Mammary epithelial cell (primary cell): ENCODE measurements at regions not wholly inside any gene's neighbourhood (a gene's known extent, or its start where the extent isn't known, plus 50 kb on each side); places are given as distances from the start of the nearest gene placed in this dataset.

Source experiments
- EZH2 ChIP-seq: IDR thresholded peaks from 2 replicates; pipeline ENCODE4 v1.6.1; 2012; ENCODE audit warnings: low read length, inconsistent platforms, borderline replicate concordance
- TF ChIP-seq, protein P1 (sequence below), 2 donors: IDR thresholded peaks in 1 of 2; conservative IDR thresholded peaks in 1 of 2; 2 replicates each; pipeline ENCODE4 v1.5.1; 2011 to 2012; ENCODE audit warnings: inconsistent platforms in 2 of 2, low read length in 2 of 2, mild to moderate bottlenecking in 2 of 2, control low read depth in 1 of 2, low read depth in 1 of 2; ENCODE audit not compliant: insufficient read depth in 1 of 2; ENCODE audit errors: extremely low read depth in 1 of 2

GRCh38 chr6:97591955-97592354, 308.9 kb upstream of the MMS22L start:
- TF ChIP-seq, protein P1, sequence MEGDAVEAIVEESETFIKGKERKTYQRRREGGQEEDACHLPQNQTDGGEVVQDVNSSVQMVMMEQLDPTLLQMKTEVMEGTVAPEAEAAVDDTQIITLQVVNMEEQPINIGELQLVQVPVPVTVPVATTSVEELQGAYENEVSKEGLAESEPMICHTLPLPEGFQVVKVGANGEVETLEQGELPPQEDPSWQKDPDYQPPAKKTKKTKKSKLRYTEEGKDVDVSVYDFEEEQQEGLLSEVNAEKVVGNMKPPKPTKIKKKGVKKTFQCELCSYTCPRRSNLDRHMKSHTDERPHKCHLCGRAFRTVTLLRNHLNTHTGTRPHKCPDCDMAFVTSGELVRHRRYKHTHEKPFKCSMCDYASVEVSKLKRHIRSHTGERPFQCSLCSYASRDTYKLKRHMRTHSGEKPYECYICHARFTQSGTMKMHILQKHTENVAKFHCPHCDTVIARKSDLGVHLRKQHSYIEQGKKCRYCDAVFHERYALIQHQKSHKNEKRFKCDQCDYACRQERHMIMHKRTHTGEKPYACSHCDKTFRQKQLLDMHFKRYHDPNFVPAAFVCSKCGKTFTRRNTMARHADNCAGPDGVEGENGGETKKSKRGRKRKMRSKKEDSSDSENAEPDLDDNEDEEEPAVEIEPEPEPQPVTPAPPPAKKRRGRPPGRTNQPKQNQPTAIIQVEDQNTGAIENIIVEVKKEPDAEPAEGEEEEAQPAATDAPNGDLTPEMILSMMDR (conservative IDR thresholded peaks at IDR 0.05 in 1 of 2, IDR thresholded peaks at IDR 0.05 in 1 of 2; ENCODE audit: extremely low read depth in 1 of 2, insufficient read depth in 1 of 2, low read depth in 1 of 2, low read length in 2 of 2), result no peak
- TF ChIP-seq EZH2, result no peak
